ENCODE measurements at regions not wholly inside any gene's neighbourhood (a gene's known extent, or its start where the extent isn't known, plus 50 kb on each side); places are given as distances from the start of the nearest gene placed in this dataset.
"Not testable (repeated sequence)": the region's sequence is repeated elsewhere in the genome, so short reads cannot be mapped to it uniquely, and the experiment has no call there.

DNA sequence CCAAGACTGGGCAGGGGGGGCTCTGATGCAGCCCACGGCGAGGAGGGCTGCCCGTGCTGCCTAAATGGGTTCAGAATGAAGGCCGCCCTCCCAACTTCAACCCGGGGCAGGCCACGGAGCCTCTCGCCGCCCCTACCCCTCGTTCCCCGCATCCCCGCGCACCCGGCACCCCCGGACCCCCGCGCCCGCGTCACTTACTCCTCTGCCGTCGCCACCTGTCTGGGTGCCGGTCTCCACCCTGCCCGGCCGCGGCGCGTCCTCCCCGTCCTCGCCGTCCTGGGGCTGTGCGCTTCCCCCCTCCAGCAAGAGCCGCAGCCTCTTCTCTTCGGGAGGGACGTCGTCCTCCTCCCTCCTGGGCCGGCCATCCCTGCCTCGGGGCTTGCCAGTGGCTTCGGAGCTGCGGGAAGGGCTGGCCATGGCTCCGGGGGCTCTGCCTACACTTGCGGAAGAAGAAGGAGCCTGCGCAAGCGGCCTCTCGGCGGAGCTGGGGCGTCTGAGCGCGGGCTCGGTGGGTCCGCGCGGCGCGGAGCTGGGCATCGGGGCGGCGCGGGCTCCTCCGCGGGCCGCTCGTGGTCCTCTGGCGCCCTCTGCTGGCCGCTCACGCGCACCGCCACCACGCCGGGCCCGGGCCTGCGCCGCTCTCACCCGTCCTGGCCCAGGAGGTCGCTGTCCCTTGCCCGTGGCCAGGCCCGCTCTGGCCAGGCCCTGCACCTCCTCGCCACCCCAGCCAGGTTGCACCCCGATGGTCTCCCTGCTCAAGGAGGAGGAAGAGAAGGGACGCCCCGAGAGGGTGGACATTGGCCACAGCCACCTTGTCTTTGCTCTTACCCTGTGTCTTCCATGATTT is 59.3 kb upstream of the CLEC6A start:
- TF ChIP-seq POLR2A (IDR thresholded peaks at IDR 0.05): not testable (repeated sequence)
- TF ChIP-seq, protein P1, sequence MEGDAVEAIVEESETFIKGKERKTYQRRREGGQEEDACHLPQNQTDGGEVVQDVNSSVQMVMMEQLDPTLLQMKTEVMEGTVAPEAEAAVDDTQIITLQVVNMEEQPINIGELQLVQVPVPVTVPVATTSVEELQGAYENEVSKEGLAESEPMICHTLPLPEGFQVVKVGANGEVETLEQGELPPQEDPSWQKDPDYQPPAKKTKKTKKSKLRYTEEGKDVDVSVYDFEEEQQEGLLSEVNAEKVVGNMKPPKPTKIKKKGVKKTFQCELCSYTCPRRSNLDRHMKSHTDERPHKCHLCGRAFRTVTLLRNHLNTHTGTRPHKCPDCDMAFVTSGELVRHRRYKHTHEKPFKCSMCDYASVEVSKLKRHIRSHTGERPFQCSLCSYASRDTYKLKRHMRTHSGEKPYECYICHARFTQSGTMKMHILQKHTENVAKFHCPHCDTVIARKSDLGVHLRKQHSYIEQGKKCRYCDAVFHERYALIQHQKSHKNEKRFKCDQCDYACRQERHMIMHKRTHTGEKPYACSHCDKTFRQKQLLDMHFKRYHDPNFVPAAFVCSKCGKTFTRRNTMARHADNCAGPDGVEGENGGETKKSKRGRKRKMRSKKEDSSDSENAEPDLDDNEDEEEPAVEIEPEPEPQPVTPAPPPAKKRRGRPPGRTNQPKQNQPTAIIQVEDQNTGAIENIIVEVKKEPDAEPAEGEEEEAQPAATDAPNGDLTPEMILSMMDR (IDR thresholded peaks at IDR 0.05): peak; percentile 45 to 85 (median 62)
